ENCODE measurements at regions not wholly inside any gene's neighbourhood (a gene's known extent, or its start where the extent isn't known, plus 50 kb on each side); places are given as distances from the start of the nearest gene placed in this dataset.
"Not testable (repeated sequence)": the region's sequence is repeated elsewhere in the genome, so short reads cannot be mapped to it uniquely, and the experiment has no call there.

DNA sequence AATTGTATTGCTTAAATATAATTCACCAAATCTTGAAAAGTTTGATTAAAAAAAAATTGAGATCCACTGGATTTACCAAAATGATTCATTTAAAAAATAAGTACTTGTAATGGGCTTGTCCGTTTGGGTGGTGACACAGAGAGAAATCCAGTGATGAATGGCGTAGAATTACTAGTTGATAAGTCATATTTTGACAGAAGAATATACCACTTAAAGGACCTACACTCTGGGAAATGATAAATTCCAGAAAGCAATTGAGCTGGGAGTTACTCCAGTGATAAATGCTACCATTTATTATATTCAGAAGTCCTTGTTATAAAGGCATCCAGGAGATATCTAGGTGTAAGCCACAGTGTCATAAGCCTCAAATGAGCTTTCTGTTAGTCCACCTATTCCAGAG, 141.8 kb upstream of the CFAP20DC start:
- no peak for DNase-seq (ENCODE audit: low spot score)

GRCh38 chr3:59189939-59190338, 140.1 kb upstream of the CFAP20DC start:
- no peak for DNase-seq (ENCODE audit: low spot score)

DNA sequence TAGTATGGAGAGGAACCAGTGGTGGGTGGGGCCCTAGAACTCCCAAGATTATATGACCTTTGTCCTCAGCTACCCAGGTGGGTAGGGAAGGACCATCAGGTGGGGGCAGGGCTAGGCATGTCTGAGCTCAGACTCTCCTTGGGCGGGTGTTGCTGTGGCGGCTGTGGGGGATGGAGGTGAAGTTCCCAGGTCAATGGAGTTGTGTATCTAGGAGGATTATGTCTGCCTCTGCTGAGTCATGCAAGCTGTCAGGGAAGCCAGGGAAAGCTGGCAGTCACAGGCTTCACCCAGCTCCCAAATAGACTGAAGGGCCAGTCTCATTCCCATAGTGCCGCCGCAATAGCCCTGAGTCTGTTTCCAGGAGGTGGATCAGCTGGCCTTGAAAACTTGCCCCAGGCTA, 139.7 kb upstream of the CFAP20DC start:
- no peak for DNase-seq (ENCODE audit: low spot score)

GRCh38 chr3:59186725-59187124, 136.9 kb upstream of the CFAP20DC start:
- no peak for DNase-seq (ENCODE audit: low spot score)

GRCh38 chr3:59185591-59186369, 136.0 kb upstream of the CFAP20DC start:
- no peak for DNase-seq (ENCODE audit: low spot score)

DNA sequence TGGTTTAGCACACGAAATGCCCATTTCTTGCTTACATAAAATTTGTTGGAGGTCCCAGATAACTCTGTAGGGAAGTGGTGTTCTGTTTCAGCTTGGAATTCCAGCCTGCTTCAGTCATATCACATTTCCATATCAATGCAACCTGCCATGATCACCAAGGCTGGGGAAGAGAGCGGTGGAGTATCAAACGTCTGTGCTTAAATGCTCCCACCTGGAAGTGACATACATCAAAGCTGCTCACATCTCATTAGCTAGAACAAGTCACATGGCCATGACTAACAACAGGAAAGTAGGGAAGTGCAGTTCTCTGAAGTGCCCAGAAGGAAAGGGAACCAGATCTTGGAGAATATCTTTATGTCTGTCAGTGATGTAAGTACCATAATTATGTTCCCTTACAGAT, 130.2 kb upstream of the CFAP20DC start:
- DNase-seq (ENCODE audit: low spot score) = no peak

DNA sequence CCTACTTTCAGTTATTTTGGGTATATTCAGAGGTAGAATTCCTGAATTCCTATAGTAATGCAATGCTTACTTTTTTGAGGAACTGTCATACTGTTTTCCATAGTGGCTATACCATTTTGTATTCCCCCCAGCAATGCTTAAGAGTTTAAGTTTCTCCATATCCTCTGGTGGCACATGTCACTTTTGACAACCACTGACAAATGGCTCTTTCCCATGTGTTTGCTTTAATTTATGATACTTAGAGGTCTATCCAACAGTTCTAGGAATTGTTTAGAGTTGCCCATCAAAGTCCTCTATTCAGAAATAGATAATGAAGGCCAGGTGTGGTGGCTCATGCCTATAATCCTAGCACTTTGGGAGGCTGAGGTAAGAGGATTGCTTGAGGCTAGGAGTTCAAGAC, 128.9 kb upstream of the CFAP20DC start:
- DNase-seq (ENCODE audit: low spot score) = no peak

GRCh38 chr3:59171491-59171890, 121.7 kb upstream of the CFAP20DC start:
- DNase-seq (ENCODE audit: low spot score) = no peak

DNA sequence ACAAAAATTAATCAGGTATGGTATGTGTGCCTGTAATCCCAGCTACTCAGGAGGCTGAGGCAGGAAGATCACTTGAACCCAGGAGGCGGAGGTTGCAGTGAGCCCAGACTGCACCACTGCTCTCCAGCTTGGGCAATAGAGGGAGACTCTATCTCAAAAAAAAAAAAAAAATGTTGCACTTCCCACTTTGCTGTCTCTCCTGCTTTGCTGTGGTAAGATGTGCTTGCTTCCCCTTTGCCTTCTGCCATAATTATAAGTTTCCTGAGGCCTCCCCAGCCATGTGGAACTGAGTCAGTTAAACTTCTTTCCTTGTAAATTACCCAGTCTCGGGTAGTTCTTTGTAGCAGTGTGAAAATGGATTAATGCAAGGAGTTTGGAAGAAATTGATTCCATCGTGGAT, 120.3 kb upstream of the CFAP20DC start:
- DNase-seq (ENCODE audit: low spot score) = not testable (repeated sequence)

DNA sequence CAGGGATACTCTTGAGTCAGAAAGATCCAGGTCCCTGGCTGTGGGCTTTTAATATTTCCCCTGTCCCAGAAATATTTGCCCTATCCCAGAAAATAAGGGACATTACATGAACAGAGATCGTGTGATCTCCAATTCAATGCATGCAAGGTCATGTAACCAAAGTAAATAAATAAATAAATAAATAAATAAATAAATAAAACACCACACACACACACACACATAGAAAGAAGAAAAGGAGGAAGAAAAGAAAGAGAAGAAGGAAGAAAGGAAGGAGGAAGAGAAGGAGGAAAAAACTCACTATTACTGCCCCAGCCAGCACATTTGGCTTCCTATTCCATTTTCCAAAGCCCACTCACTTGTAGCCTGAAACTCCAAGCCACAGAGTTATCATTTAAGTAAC, 117.9 kb upstream of the CFAP20DC start:
- no peak for DNase-seq (ENCODE audit: low spot score)

GRCh38 chr3:59163953-59164352, 114.1 kb upstream of the CFAP20DC start:
- no peak for DNase-seq (ENCODE audit: low spot score)

DNA sequence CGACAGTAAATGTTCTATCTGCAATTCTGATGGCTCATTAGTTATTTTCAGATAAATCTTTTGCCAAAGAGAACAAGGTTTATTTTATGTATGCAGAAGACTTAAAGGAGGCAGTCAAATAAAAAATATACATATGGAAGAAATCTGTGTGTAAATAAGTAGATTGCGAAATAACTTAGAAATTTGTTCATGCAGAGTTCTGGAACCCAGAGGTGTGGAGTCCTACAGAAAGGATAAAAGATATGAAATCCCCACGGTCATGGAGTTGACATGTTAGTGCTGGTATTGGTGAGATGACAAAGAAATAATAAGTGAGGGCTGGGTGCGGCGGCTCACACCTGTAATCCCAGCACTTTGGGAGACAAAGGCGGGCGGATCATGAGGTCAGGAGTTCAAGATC, 111.2 kb upstream of the CFAP20DC start:
- no peak for DNase-seq (ENCODE audit: low spot score)

DNA sequence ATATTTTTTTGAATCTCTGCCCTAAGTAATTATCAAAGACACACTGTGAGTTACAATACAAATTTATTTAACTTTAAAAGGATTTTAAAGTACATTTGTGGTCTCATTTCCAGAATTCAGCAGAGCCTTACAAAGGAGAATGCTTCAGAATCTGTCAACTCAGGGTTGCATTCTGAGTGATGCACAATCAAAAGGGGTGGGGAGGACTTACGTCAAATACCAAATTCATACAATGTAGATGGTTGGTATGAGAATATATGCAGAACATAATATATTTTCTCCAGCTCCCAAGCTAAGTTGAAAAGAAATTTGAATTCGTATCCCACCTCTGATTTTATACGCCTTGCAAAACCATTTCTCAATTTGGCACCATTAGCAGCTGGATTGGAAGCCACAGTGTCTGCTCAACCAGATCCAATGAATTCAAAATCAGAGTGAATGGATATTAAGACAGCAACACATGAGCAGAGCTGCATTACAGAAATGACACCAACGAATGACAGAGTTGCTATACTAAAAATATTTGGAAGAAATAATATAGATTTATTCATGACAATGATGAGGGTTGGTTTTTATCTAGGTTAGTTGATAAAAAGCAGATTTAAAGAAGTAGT, 110.4 kb upstream of the CFAP20DC start:
- DNase-seq (ENCODE audit: low spot score) = no peak

GRCh38 chr3:59153648-59154047, 103.8 kb upstream of the CFAP20DC start:
- no peak for DNase-seq (ENCODE audit: low spot score)

- DNase-seq (ENCODE audit: low spot score) = no peak
Measured at GRCh38 chr3:59152943-59153342, 103.1 kb upstream of the CFAP20DC start.

- DNase-seq (ENCODE audit: low spot score) = no peak
Measured at GRCh38 chr3:59150039-59150438, 100.2 kb upstream of the CFAP20DC start.

- no peak for DNase-seq (ENCODE audit: low spot score)
Measured at GRCh38 chr3:59149166-59149565, 99.3 kb upstream of the CFAP20DC start.

DNA sequence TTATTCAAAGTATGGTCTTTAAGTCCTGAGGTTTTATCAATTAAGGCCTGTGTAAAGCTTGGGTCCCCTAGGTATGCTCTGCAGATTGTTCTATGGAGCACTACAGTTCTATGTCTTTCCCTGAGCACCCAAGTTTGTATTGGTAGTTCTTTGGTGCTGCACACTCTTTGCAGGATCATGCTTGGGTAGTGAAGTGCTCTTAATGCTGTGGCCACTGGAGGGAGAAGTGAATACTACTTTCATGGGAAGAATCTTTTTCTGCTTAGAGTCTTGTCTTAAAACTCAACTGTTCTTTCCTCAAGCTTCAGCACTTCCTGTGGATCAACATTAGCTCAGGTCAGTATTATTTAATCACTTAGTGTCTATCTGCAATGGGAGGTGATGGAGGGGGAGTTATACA, 93.6 kb upstream of the CFAP20DC start:
- no peak for DNase-seq (ENCODE audit: low spot score)

DNA sequence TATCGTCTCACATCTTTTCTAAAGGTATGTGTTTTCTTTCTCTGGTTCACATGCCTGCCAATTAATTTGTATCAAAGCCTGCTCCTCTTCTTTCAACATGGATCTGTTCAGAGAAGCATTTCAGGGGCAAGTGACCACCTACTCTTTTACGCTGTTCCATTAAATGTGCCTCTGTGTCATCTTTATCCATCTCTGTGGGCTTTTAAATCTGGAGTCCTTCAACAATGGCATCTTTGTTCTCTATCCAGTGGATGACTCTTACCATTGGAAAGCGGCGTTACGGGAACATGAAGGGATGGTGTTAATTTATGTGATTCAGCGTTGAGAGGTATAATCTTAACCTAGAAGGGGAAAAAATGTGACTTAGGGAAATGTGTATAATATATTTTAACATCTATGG, 92.7 kb upstream of the CFAP20DC start:
- DNase-seq (ENCODE audit: low spot score) = no peak

DNA sequence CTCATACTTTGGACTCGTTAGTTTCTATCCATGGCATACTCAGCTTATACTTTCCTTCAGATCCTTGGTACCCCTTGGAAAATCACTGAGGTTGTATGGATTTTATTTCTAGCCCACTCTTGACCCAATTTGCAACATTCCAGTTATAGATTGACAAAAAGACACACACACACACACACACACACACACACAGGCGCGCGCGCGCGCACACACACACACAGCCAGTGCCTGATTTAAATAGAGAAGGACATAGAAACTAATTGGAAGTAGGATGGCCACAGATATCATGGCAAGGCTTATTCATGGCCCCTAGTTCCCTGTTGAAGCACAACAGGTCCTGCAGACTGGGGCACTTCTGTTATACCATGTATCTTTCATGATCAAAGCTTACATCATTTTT, 89.1 kb upstream of the CFAP20DC start:
- no peak for DNase-seq (ENCODE audit: low spot score)

DNA sequence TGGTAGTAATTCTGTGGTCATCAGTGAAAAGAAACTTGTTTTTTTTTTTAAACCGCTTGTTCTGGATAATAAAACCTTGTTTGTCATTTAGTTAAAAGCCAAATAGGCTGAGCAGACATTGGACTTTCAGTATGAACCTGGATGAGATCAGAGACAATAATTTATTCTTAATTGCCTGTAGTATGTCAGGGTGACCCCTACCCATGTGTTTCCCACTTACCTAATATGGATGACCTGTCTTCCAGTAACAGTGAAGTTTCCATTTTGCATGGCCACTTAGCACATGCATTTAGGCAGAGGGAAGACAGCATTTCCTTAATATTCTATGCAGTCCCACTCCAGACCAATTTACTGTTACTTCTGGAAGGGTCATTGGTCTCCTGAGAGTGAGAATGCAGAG, 87.6 kb upstream of the CFAP20DC start:
- DNase-seq (ENCODE audit: low spot score) = no peak

- no peak for DNase-seq (ENCODE audit: low spot score)
Measured at GRCh38 chr3:59136081-59136480, 86.3 kb upstream of the CFAP20DC start.

DNA sequence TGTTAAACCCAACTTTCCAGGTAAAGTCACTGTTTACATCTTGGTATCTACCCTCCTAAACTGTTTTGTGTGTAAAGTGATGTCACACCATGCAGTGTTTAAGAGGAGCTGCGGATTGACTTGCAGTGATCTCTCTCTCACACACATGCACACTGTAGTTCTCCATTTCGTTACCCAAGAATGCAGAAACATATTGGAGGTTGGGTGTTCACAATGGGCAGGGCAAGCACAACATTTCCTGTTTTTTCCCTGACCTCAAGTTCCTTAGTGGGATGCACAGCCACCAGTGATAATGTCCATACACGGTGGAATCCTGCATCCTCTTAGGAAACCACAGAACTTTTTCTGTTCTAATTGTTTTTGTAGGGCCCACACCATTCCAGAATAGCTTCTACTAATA, 85.3 kb upstream of the CFAP20DC start:
- no peak for DNase-seq (ENCODE audit: low spot score)

DNA sequence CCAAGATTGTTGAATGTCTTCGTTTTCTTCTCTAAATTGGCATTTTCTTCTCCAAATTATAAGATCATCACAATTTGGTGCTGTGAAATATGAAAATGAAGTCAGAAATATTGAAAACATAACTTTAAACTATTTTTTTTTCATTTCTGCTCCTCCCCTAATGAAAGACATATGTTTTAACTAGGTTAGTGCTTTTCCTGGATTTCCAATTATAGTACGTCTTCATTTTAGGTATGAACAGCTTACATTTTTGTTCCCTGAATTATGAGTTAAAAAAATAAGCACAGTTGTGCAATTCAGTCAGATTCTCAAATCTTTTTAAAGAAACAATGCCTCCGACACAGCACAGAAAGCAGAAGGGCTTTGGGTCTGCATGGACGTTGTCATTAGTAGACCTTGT, 83.5 kb upstream of the CFAP20DC start:
- no peak for DNase-seq (ENCODE audit: low spot score)
